ENCODE measurements at regions not wholly inside any gene's neighbourhood (a gene's known extent, or its start where the extent isn't known, plus 50 kb on each side); places are given as distances from the start of the nearest gene placed in this dataset.

GRCh38 chr3:145849115-145849514, 311.9 kb downstream of the PLOD2 start:
- TF ChIP-seq YY1 (IDR thresholded peaks at IDR 0.05) (no peak), CTCF (IDR thresholded peaks at IDR 0.05; ENCODE audit: low read depth, low read length, missing input control) (no peak), TAF1 (conservative IDR thresholded peaks at IDR 0.05) (no peak), GABPA (IDR thresholded peaks at IDR 0.05 in 1 of 2, conservative IDR thresholded peaks at IDR 0.05 in 1 of 2) (no peak), MAX (IDR thresholded peaks at IDR 0.05) (no peak), ZBTB33 (IDR thresholded peaks at IDR 0.05) (no peak), RXRA (IDR thresholded peaks at IDR 0.05) (no peak), REST (IDR thresholded peaks at IDR 0.05) (no peak), SP1 (IDR thresholded peaks at IDR 0.05) (no peak), RAD21 (IDR thresholded peaks at IDR 0.05) (no peak), EGR1 (IDR thresholded peaks at IDR 0.05; ENCODE audit: low read depth in 2 of 2) (no peak)
